Esophagus squamous epithelium (tissue), 5 donors: ENCODE measurements at regions not wholly inside any gene's neighbourhood (a gene's known extent, or its start where the extent isn't known, plus 50 kb on each side); places are given as distances from the start of the nearest gene placed in this dataset.

ENCODE experiments used
- DNase-seq: peaks from one replicate; lab custom pipeline; 2025; lab: John Stamatoyannopoulos, UW
- H3K27ac ChIP-seq, 4 donors: fragments of 200-600 bp; sonication (generic); one replicate each; pipeline ENCODE4 v1.5.1; 2016 to 2019; ENCODE audit warnings: mild to moderate bottlenecking in 1 of 4
- H3K27me3 ChIP-seq, 4 donors: fragments of 200-600 bp; sonication (generic); 1 replicate in 3 of 4; 2 replicates in 1 of 4; pipeline versions ENCODE4 v1.5.1 to v1.6.0; 2017 to 2021; ENCODE audit warnings: antibody characterized with exemption in 1 of 4
- H3K36me3 ChIP-seq, 3 donors: fragments of 200-600 bp; sonication (generic); one replicate each; pipeline ENCODE4 v1.5.1; 2016 to 2019
- H3K4me1 ChIP-seq, 3 donors: fragments of 200-600 bp; sonication (generic); one replicate each; pipeline ENCODE4 v1.5.1; 2017 to 2019
- H3K4me3 ChIP-seq, 4 donors: fragments of 200-600 bp; sonication (generic); 1 replicate in 3 of 4; 2 replicates in 1 of 4; pipeline ENCODE4 v1.5.1; 2016 to 2019; ENCODE audit warnings: mild to moderate bottlenecking in 2 of 4, moderate library complexity in 1 of 4
- H3K9me3 ChIP-seq, 3 donors: fragments of 200-600 bp; sonication (generic); one replicate each; pipeline ENCODE4 v1.5.1; 2016 to 2019
- POLR2A ChIP-seq, 4 donors: fragments of 450-650 bp; IDR thresholded peaks; one replicate each; pipeline ENCODE4 v1.6.1; 2017; ENCODE audit warnings: antibody characterized with exemption in 4 of 4, mild to moderate bottlenecking in 4 of 4, moderate library complexity in 3 of 4
- WGBS, 2 donors: methylation state at CpG; one replicate each; pipeline ENCODE4 v1.1.5; 2018; 5-methylcytosine and 5-hydroxymethylcytosine counted together
- intact Hi-C: fragments of 100-400 bp; cut with DNase I; formaldehyde crosslinking; loops from one replicate; pipeline ENCODE4 v1.15.0; 2022
- TF ChIP-seq, protein P1 (sequence below), 6 experiments: fragments of 450-650 bp in 4 of 6; fragments of 200-600 bp in 2 of 6; sonication (generic) in 2 of 6; IDR thresholded peaks; one replicate each; pipeline ENCODE4 v1.5.1; 2016 to 2019; ENCODE audit warnings: antibody characterized with exemption in 6 of 6, mild to moderate bottlenecking in 4 of 6, moderate library complexity in 4 of 6
- donor health status: DM: yes; HTN: yes; CAD: no.

- H3K27me3 ChIP-seq = no peaks in the 10 kb centered on the region
- no peak overlapping the region for H3K4me3 ChIP-seq
- intact Hi-C loops = no loop called here
- H3K36me3 ChIP-seq = no peaks in the 10 kb centered on the region
- WGBS, 2 donors = 80 to 86% methylated on average over 3 of the region's 3 CpGs
- no peaks in the 10 kb centered on the region for H3K4me1 ChIP-seq
- no peaks in the 10 kb centered on the region for H3K9me3 ChIP-seq
- H3K27ac ChIP-seq = no peak overlapping the region
- DNase-seq = no peak
- no peak for TF ChIP-seq POLR2A (IDR thresholded peaks at IDR 0.05)
- TF ChIP-seq, protein P1, sequence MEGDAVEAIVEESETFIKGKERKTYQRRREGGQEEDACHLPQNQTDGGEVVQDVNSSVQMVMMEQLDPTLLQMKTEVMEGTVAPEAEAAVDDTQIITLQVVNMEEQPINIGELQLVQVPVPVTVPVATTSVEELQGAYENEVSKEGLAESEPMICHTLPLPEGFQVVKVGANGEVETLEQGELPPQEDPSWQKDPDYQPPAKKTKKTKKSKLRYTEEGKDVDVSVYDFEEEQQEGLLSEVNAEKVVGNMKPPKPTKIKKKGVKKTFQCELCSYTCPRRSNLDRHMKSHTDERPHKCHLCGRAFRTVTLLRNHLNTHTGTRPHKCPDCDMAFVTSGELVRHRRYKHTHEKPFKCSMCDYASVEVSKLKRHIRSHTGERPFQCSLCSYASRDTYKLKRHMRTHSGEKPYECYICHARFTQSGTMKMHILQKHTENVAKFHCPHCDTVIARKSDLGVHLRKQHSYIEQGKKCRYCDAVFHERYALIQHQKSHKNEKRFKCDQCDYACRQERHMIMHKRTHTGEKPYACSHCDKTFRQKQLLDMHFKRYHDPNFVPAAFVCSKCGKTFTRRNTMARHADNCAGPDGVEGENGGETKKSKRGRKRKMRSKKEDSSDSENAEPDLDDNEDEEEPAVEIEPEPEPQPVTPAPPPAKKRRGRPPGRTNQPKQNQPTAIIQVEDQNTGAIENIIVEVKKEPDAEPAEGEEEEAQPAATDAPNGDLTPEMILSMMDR (IDR thresholded peaks at IDR 0.05) = no peak
These were observed 407.4 kb downstream of the DMAC1 start for GRCh38 chr9:7392148-7392547.

- Histone ChIP-seq H3K36me3 (no peaks in the 10 kb centered on the region), H3K27ac (no peak overlapping the region), H3K9me3 (no peaks in the 10 kb centered on the region), H3K4me1 (no peaks in the 10 kb centered on the region), H3K27me3 (no peaks in the 10 kb centered on the region), H3K4me3 (no peak overlapping the region)
- TF ChIP-seq POLR2A (IDR thresholded peaks at IDR 0.05) = no peak
- TF ChIP-seq, protein P1 (IDR thresholded peaks at IDR 0.05) = no peak
- DNase-seq = no peak
- intact Hi-C loops = no loop called here
- 78 to 96% methylated on average over 1 of the region's 1 CpG for WGBS, 2 donors
These were observed 410.8 kb downstream of the DMAC1 start for GRCh38 chr9:7388755-7389154.

- Histone ChIP-seq H3K4me1 (no peaks in the 10 kb centered on the region), H3K4me3 (no peak overlapping the region), H3K36me3 (no peaks in the 10 kb centered on the region), H3K27ac (no peak overlapping the region), H3K9me3 (no peaks in the 10 kb centered on the region), H3K27me3 (no peaks in the 10 kb centered on the region)
- no peak for DNase-seq
- no peak for TF ChIP-seq POLR2A (IDR thresholded peaks at IDR 0.05)
- TF ChIP-seq, protein P1 (IDR thresholded peaks at IDR 0.05) = no peak
- WGBS, 2 donors = 48 to 66% methylated on average over 4 to 5 of the region's 5 CpGs
- intact Hi-C loops = no loop called here
These were observed 411.7 kb downstream of the DMAC1 start for GRCh38 chr9:7387840-7388239.

DNA sequence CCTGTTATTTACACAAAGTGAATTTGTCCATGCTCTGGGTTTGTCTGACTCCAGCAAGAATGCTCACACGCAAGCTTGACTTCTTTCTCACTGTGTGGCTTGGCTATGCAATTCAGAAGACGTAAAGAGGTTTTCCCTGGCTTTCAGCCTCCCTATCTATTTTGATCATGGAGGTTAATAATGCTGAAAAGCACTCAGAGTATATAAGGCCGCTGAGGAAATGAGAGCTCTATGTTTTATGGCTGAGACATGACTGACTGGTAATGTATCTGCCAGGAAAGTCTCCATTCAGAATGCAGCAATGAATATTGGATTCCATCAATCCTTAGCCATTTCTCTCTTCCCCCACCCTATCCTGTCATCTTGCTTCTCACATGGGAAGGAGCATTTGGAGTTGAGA, 417.3 kb downstream of the DMAC1 start:
- H3K27ac ChIP-seq = no peak overlapping the region
- H3K36me3 ChIP-seq = no peaks in the 10 kb centered on the region
- no peak for DNase-seq
- 88% methylated on average over 3 of the region's 3 CpGs for WGBS, 2 donors
- intact Hi-C loops = no loop called here
- H3K27me3 ChIP-seq = no peaks in the 10 kb centered on the region
- no peaks in the 10 kb centered on the region for H3K9me3 ChIP-seq
- no peaks in the 10 kb centered on the region for H3K4me1 ChIP-seq
- no peak overlapping the region for H3K4me3 ChIP-seq
- no peak for TF ChIP-seq POLR2A (IDR thresholded peaks at IDR 0.05)
- TF ChIP-seq, protein P1 (IDR thresholded peaks at IDR 0.05) = no peak

DNA sequence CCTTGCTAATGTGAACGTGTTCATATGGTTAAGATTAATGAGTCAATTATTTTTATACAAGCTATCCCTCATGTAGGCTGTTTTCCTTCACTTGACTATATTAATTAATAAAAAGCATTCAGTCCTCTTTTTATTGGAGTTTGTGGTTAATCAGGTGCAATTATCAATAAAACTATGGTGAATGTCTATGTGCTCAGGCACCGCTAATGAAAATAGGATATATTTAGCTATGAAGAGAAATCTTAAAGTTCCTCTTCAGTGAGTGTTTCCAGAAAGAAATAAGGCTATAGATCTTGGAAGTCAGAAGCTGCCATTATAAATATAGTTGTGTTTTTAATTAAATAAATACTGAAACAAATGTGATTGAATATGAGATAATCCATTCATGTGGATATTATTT, 422.1 kb downstream of the DMAC1 start:
- TF ChIP-seq, protein P1 (IDR thresholded peaks at IDR 0.05) = no peak
- TF ChIP-seq POLR2A (IDR thresholded peaks at IDR 0.05) = no peak

More for the DNA sequence above, 422.1 kb downstream of the DMAC1 start:
- H3K9me3 ChIP-seq = no peaks in the 10 kb centered on the region
- no peak for DNase-seq
- no peaks in the 10 kb centered on the region for H3K27me3 ChIP-seq
- H3K4me3 ChIP-seq = no peak overlapping the region
- no peak overlapping the region for H3K27ac ChIP-seq
- 73 to 80% methylated on average over 2 of the region's 2 CpGs for WGBS, 2 donors
- H3K4me1 ChIP-seq = no peaks in the 10 kb centered on the region
- no peaks in the 10 kb centered on the region for H3K36me3 ChIP-seq
- intact Hi-C loops = no loop called here
